Esophagus squamous epithelium (tissue), 5 donors: ENCODE measurements at regions not wholly inside any gene's neighbourhood (a gene's known extent, or its start where the extent isn't known, plus 50 kb on each side); places are given as distances from the start of the nearest gene placed in this dataset.

Source experiments
- DNase-seq: peaks from one replicate; lab custom pipeline; 2025; lab: John Stamatoyannopoulos, UW
- H3K27ac ChIP-seq, 4 donors: fragments of 200-600 bp; sonication (generic); one replicate each; pipeline ENCODE4 v1.5.1; 2016 to 2019; ENCODE audit warnings: mild to moderate bottlenecking in 1 of 4
- H3K27me3 ChIP-seq, 4 donors: fragments of 200-600 bp; sonication (generic); 1 replicate in 3 of 4; 2 replicates in 1 of 4; pipeline versions ENCODE4 v1.5.1 to v1.6.0; 2017 to 2021; ENCODE audit warnings: antibody characterized with exemption in 1 of 4
- H3K36me3 ChIP-seq, 3 donors: fragments of 200-600 bp; sonication (generic); one replicate each; pipeline ENCODE4 v1.5.1; 2016 to 2019
- H3K4me1 ChIP-seq, 3 donors: fragments of 200-600 bp; sonication (generic); one replicate each; pipeline ENCODE4 v1.5.1; 2017 to 2019
- H3K4me3 ChIP-seq, 4 donors: fragments of 200-600 bp; sonication (generic); 1 replicate in 3 of 4; 2 replicates in 1 of 4; pipeline ENCODE4 v1.5.1; 2016 to 2019; ENCODE audit warnings: mild to moderate bottlenecking in 2 of 4, moderate library complexity in 1 of 4
- H3K9me3 ChIP-seq, 3 donors: fragments of 200-600 bp; sonication (generic); one replicate each; pipeline ENCODE4 v1.5.1; 2016 to 2019
- POLR2A ChIP-seq, 4 donors: fragments of 450-650 bp; IDR thresholded peaks; one replicate each; pipeline ENCODE4 v1.6.1; 2017; ENCODE audit warnings: antibody characterized with exemption in 4 of 4, mild to moderate bottlenecking in 4 of 4, moderate library complexity in 3 of 4
- WGBS, 2 donors: methylation state at CpG; one replicate each; pipeline ENCODE4 v1.1.5; 2018; 5-methylcytosine and 5-hydroxymethylcytosine counted together
- intact Hi-C: fragments of 100-400 bp; cut with DNase I; formaldehyde crosslinking; loops from one replicate; pipeline ENCODE4 v1.15.0; 2022
- TF ChIP-seq, protein P1 (sequence below), 6 experiments: fragments of 450-650 bp in 4 of 6; fragments of 200-600 bp in 2 of 6; sonication (generic) in 2 of 6; IDR thresholded peaks; one replicate each; pipeline ENCODE4 v1.5.1; 2016 to 2019; ENCODE audit warnings: antibody characterized with exemption in 6 of 6, mild to moderate bottlenecking in 4 of 6, moderate library complexity in 4 of 6
- donor health status: DM: yes; HTN: yes; CAD: no.

DNA sequence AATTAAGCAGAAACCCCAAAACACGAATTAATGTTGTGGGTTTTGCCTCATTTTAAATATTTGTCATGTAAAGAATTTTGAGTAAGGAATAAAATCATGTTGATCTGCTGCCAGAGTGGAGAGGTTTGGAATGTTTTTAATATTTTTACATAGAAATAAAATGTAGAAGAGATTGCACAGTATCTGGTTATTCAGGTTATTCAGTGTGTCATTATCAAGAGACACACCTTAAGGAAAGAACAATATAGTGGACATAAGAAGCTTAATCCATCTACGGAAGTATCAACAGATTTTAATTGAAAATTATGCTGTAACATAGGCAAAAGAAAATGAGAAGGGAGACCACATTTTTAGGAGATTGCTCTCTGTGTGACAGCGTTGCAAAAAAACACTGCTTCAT lies 410.4 kb downstream of the MED10 start:
- Histone ChIP-seq H3K36me3 (no peaks in the 10 kb centered on the region), H3K27ac (no peak overlapping the region), H3K9me3 (peaks cover 0 to 17% (median 0%) of the 10 kb centered on the region in 3 donors), H3K27me3 (no peaks in the 10 kb centered on the region), H3K4me3 (no peak overlapping the region), H3K4me1 (no peaks in the 10 kb centered on the region)
- no peak for DNase-seq
- WGBS, 2 donors, result 35 to 49% methylated on average over 3 of the region's 3 CpGs
- TF ChIP-seq, protein P1, sequence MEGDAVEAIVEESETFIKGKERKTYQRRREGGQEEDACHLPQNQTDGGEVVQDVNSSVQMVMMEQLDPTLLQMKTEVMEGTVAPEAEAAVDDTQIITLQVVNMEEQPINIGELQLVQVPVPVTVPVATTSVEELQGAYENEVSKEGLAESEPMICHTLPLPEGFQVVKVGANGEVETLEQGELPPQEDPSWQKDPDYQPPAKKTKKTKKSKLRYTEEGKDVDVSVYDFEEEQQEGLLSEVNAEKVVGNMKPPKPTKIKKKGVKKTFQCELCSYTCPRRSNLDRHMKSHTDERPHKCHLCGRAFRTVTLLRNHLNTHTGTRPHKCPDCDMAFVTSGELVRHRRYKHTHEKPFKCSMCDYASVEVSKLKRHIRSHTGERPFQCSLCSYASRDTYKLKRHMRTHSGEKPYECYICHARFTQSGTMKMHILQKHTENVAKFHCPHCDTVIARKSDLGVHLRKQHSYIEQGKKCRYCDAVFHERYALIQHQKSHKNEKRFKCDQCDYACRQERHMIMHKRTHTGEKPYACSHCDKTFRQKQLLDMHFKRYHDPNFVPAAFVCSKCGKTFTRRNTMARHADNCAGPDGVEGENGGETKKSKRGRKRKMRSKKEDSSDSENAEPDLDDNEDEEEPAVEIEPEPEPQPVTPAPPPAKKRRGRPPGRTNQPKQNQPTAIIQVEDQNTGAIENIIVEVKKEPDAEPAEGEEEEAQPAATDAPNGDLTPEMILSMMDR (IDR thresholded peaks at IDR 0.05), result no peak
- TF ChIP-seq POLR2A (IDR thresholded peaks at IDR 0.05), result no peak
- intact Hi-C loops, result no loop called here

DNA sequence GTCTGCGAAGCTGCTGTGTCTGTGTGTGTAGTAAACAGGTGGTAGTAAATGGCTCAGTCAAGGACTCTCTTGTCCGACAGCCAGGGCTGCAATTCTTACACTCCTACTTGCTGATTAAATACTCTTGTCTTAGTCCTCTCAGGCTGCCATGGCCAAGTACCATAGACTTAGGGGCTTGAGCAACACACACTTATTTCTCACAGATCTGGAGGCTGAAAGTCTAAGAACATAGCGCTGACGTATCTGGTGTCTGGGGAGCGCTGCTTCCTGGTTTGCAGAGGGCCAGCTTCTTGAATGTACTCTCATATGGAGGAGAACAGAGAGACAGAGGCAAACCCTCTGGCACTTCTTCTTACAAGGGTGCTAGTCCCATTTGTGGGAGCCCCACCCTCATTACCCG lies 411.0 kb downstream of the MED10 start:
- no peaks in the 10 kb centered on the region for H3K36me3 ChIP-seq
- H3K4me1 ChIP-seq, result no peaks in the 10 kb centered on the region
- 78 to 87% methylated on average over 5 to 6 of the region's 6 CpGs for WGBS, 2 donors
- DNase-seq, result no peak
- H3K4me3 ChIP-seq, result no peak overlapping the region
- peaks cover 0 to 17% (median 0%) of the 10 kb centered on the region in 3 donors for H3K9me3 ChIP-seq
- H3K27me3 ChIP-seq, result no peaks in the 10 kb centered on the region
- no peak overlapping the region for H3K27ac ChIP-seq
- TF ChIP-seq POLR2A (IDR thresholded peaks at IDR 0.05), result no peak
- TF ChIP-seq, protein P1 (IDR thresholded peaks at IDR 0.05), result no peak
- intact Hi-C loops, result no loop called here

- Histone ChIP-seq H3K27me3 (no peaks in the 10 kb centered on the region), H3K4me3 (no peak overlapping the region), H3K9me3 (peaks cover 0 to 17% (median 0%) of the 10 kb centered on the region in 3 donors), H3K4me1 (no peaks in the 10 kb centered on the region), H3K27ac (no peak overlapping the region), H3K36me3 (no peaks in the 10 kb centered on the region)
- intact Hi-C loops, result no loop called here
- DNase-seq, result no peak
- WGBS, 2 donors, result 47 to 71% methylated on average over 3 to 5 of the region's 5 CpGs
- no peak for TF ChIP-seq POLR2A (IDR thresholded peaks at IDR 0.05)
- TF ChIP-seq, protein P1 (IDR thresholded peaks at IDR 0.05), result no peak
Observed at GRCh38 chr5:5965132-5965531, 413.2 kb downstream of the MED10 start.

GRCh38 chr5:5964347-5964746 lies 414.0 kb downstream of the MED10 start:
- TF ChIP-seq POLR2A (IDR thresholded peaks at IDR 0.05), result no peak
- TF ChIP-seq, protein P1 (IDR thresholded peaks at IDR 0.05), result no peak
- no peak for DNase-seq
- H3K4me3 ChIP-seq, result no peak overlapping the region
- 75 to 85% methylated on average over 4 of the region's 4 CpGs for WGBS, 2 donors
- no peak overlapping the region for H3K27ac ChIP-seq
- peaks cover 0 to 17% (median 0%) of the 10 kb centered on the region in 3 donors for H3K9me3 ChIP-seq
- no peaks in the 10 kb centered on the region for H3K36me3 ChIP-seq
- H3K4me1 ChIP-seq, result no peaks in the 10 kb centered on the region
- intact Hi-C loops, result no loop called here
- no peaks in the 10 kb centered on the region for H3K27me3 ChIP-seq

GRCh38 chr5:5957737-5958136 lies 420.6 kb downstream of the MED10 start:
- no peaks in the 10 kb centered on the region for H3K9me3 ChIP-seq
- TF ChIP-seq, protein P1 (IDR thresholded peaks at IDR 0.05), result no peak
- no peak for TF ChIP-seq POLR2A (IDR thresholded peaks at IDR 0.05)
- no peaks in the 10 kb centered on the region for H3K36me3 ChIP-seq
- intact Hi-C loops, result no loop called here
- DNase-seq, result no peak
- H3K27ac ChIP-seq, result no peak overlapping the region
- no peak overlapping the region for H3K4me3 ChIP-seq
- WGBS, 2 donors, result 70 to 71% methylated on average over 2 of the region's 2 CpGs
- H3K27me3 ChIP-seq, result peaks cover 0 to 9% (median 0%) of the 10 kb centered on the region in 4 donors
- no peaks in the 10 kb centered on the region for H3K4me1 ChIP-seq
